Neural progenitor cell (in vitro differentiated cells): ENCODE measurements at regions not wholly inside any gene's neighbourhood (a gene's known extent, or its start where the extent isn't known, plus 50 kb on each side); places are given as distances from the start of the nearest gene placed in this dataset.

ENCODE experiments used
- EZH2phosphoT487 ChIP-seq: fragments of 200-600 bp; sonication (generic); IDR thresholded peaks from 2 replicates; pipeline ENCODE4 v1.6.1; 2017; ENCODE audit warnings: antibody characterized with exemption
- TF ChIP-seq, protein P1 (sequence below): fragments of 200-600 bp; sonication (generic); IDR thresholded peaks from 2 replicates; pipeline ENCODE4 v1.5.1; 2017; ENCODE audit warnings: antibody characterized with exemption, mild to moderate bottlenecking

GRCh38 chr13:104937881-104938280, 1597.6 kb downstream of the EFNB2 start:
- TF ChIP-seq, protein P1, sequence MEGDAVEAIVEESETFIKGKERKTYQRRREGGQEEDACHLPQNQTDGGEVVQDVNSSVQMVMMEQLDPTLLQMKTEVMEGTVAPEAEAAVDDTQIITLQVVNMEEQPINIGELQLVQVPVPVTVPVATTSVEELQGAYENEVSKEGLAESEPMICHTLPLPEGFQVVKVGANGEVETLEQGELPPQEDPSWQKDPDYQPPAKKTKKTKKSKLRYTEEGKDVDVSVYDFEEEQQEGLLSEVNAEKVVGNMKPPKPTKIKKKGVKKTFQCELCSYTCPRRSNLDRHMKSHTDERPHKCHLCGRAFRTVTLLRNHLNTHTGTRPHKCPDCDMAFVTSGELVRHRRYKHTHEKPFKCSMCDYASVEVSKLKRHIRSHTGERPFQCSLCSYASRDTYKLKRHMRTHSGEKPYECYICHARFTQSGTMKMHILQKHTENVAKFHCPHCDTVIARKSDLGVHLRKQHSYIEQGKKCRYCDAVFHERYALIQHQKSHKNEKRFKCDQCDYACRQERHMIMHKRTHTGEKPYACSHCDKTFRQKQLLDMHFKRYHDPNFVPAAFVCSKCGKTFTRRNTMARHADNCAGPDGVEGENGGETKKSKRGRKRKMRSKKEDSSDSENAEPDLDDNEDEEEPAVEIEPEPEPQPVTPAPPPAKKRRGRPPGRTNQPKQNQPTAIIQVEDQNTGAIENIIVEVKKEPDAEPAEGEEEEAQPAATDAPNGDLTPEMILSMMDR: no peak
- no peak for TF ChIP-seq EZH2phosphoT487
